HG03025 (cell line): ENCODE measurements at regions not wholly inside any gene's neighbourhood (a gene's known extent, or its start where the extent isn't known, plus 50 kb on each side); places are given as distances from the start of the nearest gene placed in this dataset.

Experiments used
- ATAC-seq: cut with Tn5 transposase; IDR thresholded peaks from one replicate; pipeline ENCODE4 v1.9.1; 2021; ENCODE audit warnings: mild to moderate bottlenecking, moderate library complexity; ENCODE audit not compliant: unreplicated experiment, low FRiP score

GRCh38 chr18:78720456-78721237 is 259.0 kb upstream of the SALL3 start:
- no peak for ATAC-seq

- ATAC-seq, result no peak
Measured at GRCh38 chr18:78721238-78721875, 258.3 kb upstream of the SALL3 start.

- no peak for ATAC-seq
Measured at GRCh38 chr18:78721981-78722380, 257.6 kb upstream of the SALL3 start.

- no peak for ATAC-seq
Measured at GRCh38 chr18:78722386-78722785, 257.2 kb upstream of the SALL3 start.

GRCh38 chr18:78722929-78723710 is 256.5 kb upstream of the SALL3 start:
- no peak for ATAC-seq

- ATAC-seq, result no peak
Measured at GRCh38 chr18:78724214-78724914, 255.3 kb upstream of the SALL3 start.

GRCh38 chr18:78725426-78725825 is 254.2 kb upstream of the SALL3 start:
- no peak for ATAC-seq

GRCh38 chr18:78726326-78727056 is 253.1 kb upstream of the SALL3 start:
- no peak for ATAC-seq

GRCh38 chr18:78727057-78727739 is 252.4 kb upstream of the SALL3 start:
- no peak for ATAC-seq

GRCh38 chr18:78727877-78728783 is 251.5 kb upstream of the SALL3 start:
- ATAC-seq, result no peak

GRCh38 chr18:78728784-78729467 is 250.7 kb upstream of the SALL3 start:
- no peak for ATAC-seq

- ATAC-seq, result no peak
Measured at GRCh38 chr18:78730546-78730945, 249.1 kb upstream of the SALL3 start.

- ATAC-seq, result no peak
Measured at GRCh38 chr18:78731016-78731397, 248.6 kb upstream of the SALL3 start.

GRCh38 chr18:78731398-78732032 is 248.1 kb upstream of the SALL3 start:
- ATAC-seq, result no peak

- no peak for ATAC-seq
Measured at GRCh38 chr18:78732273-78733210, 247.1 kb upstream of the SALL3 start.
